SK-N-SH (cell line): ENCODE measurements at regions not wholly inside any gene's neighbourhood (a gene's known extent, or its start where the extent isn't known, plus 50 kb on each side); places are given as distances from the start of the nearest gene placed in this dataset.

Source experiments
- CTCF ChIA-PET: fragments of 300-600, 350-600 bp; formaldehyde crosslinking; extraction: SDS; loops from one replicate; lab custom pipeline; 2021; lab: Yijun Ruan, JAX
- POLR2A ChIA-PET: fragments of 350-600 bp; sonication (Branson Sonifier 250); formaldehyde crosslinking; extraction: SDS; loops from one replicate; lab custom pipeline; 2020; ENCODE audit warnings: antibody characterized with exemption, inconsistent platforms; lab: Yijun Ruan, JAX
- DNase-seq: peaks from one replicate; pipeline ENCODE4 v3.0.0; 2012
- H2AFZ ChIP-seq: fragments of 200-600 bp; sonication (generic); 2 replicates; pipeline ENCODE4 v1.8.1; 2016; ENCODE audit warnings: antibody characterized with exemption, mild to moderate bottlenecking, low read depth
- H3F3A ChIP-seq: fragments of 200-600 bp; sonication (generic); replicated peaks from 2 replicates; pipeline ENCODE3; 2016; ENCODE audit warnings: antibody characterized with exemption, mild to moderate bottlenecking; ENCODE audit not compliant: insufficient read depth
- H3K27ac ChIP-seq, 2 experiments: fragments of 200-500 bp in 1 of 2; fragments of 200-600 bp in 1 of 2; sonication (Bioruptor generic) in 1 of 2; sonication (generic), shearing (Covaris generic) in 1 of 2; 2 replicates each; pipeline versions ENCODE4 v1.5.1 to v1.6.1; 2014 to 2016; ENCODE audit warnings: low read depth in 2 of 2, inconsistent platforms in 1 of 2, low read length in 1 of 2, mild to moderate bottlenecking in 1 of 2, mixed read lengths in 1 of 2
- H3K27me3 ChIP-seq: fragments of 200-600 bp; sonication (generic), shearing (Covaris generic); 2 replicates; pipeline ENCODE4 v1.6.1; 2016; ENCODE audit warnings: mixed run types; ENCODE audit not compliant: insufficient read depth
- H3K36me3 ChIP-seq, 2 experiments: fragments of 200-500 bp in 1 of 2; fragments of 200-600 bp in 1 of 2; sonication (Bioruptor generic) in 1 of 2; sonication (generic) in 1 of 2; replicated peaks in 1 of 2; 2 replicates each; pipeline versions ENCODE3 to v1.5.1; 2014 to 2016; ENCODE audit warnings: low read length in 1 of 2, mild to moderate bottlenecking in 1 of 2; ENCODE audit not compliant: insufficient read depth in 2 of 2, control insufficient read depth in 1 of 2
- H3K4me1 ChIP-seq, 2 experiments: fragments of 200-500 bp in 1 of 2; fragments of 200-600 bp in 1 of 2; sonication (Bioruptor generic) in 1 of 2; sonication (generic), shearing (Covaris generic) in 1 of 2; 2 replicates each; pipeline versions ENCODE4 v1.5.1 to v1.6.1; 2014 to 2016; ENCODE audit warnings: low read depth in 1 of 2, low read length in 1 of 2, mixed run types in 1 of 2; ENCODE audit not compliant: insufficient read depth in 2 of 2, control insufficient read depth in 1 of 2
- H3K4me2 ChIP-seq: fragments of 200-600 bp; sonication (generic), shearing (Covaris generic); 2 replicates; pipeline ENCODE4 v1.6.1; 2017; ENCODE audit warnings: mixed run types
- H3K4me3 ChIP-seq, 2 experiments: fragments of 200-500 bp in 1 of 2; fragments of 200-600 bp in 1 of 2; sonication (Bioruptor generic) in 1 of 2; sonication (generic), shearing (Covaris generic) in 1 of 2; 2 replicates each; pipeline versions ENCODE4 v1.5.1 to v1.8.1; 2014 to 2016; ENCODE audit warnings: low read depth in 2 of 2, inconsistent platforms in 1 of 2, low read length in 1 of 2, mild to moderate bottlenecking in 1 of 2, mixed read lengths in 1 of 2, moderate library complexity in 1 of 2
- H3K79me2 ChIP-seq: fragments of 200-600 bp; sonication (generic); 2 replicates; pipeline ENCODE4 v1.8.1; 2017; ENCODE audit warnings: mild to moderate bottlenecking; ENCODE audit not compliant: insufficient read depth
- H3K9ac ChIP-seq: fragments of 200-600 bp; sonication (generic); 2 replicates; pipeline ENCODE4 v1.6.1; 2017; ENCODE audit warnings: mixed run types
- H3K9me2 ChIP-seq: fragments of 200-600 bp; sonication (generic); 2 replicates; pipeline ENCODE4 v1.6.1; 2017; ENCODE audit warnings: mixed run types
- H3K9me3 ChIP-seq: fragments of 200-600 bp; sonication (generic); 2 replicates; pipeline ENCODE4 v1.6.1; 2017; ENCODE audit warnings: mixed run types, mild to moderate bottlenecking, moderate library complexity
- H4K20me1 ChIP-seq: fragments of 200-600 bp; sonication (generic); 2 replicates; pipeline ENCODE4 v1.6.1; 2017; ENCODE audit warnings: mild to moderate bottlenecking, mixed run types; ENCODE audit not compliant: insufficient read depth
- EP300 ChIP-seq, 2 experiments: IDR thresholded peaks; 2 replicates each; pipeline versions ENCODE4 v1.4.0 to v1.6.1; 2012; ENCODE audit warnings: borderline replicate concordance in 1 of 2, low read depth in 1 of 2, low read length in 1 of 2
- FOXJ3 ChIP-seq: sonication (generic); formaldehyde crosslinking; IDR thresholded peaks from 2 replicates; pipeline ENCODE4 v1.5.1; 2020; ENCODE audit warnings: mild to moderate bottlenecking, missing genetic modification reagents
- FOXM1 ChIP-seq: IDR thresholded peaks from 2 replicates; pipeline ENCODE4 v1.4.0; 2012; ENCODE audit warnings: low read depth, mild to moderate bottlenecking
- GABPA ChIP-seq: IDR thresholded peaks from 2 replicates; pipeline ENCODE4 v1.4.0; 2012; ENCODE audit warnings: low read depth, mild to moderate bottlenecking
- GATA2 ChIP-seq: sonication (generic); formaldehyde crosslinking; IDR thresholded peaks from 2 replicates; pipeline ENCODE4 v1.5.0; 2020; ENCODE audit warnings: mild to moderate bottlenecking, missing genetic modification reagents
- JUND ChIP-seq: IDR thresholded peaks from 2 replicates; pipeline ENCODE4 v1.4.0; 2012
- MAX ChIP-seq: IDR thresholded peaks from 2 replicates; pipeline ENCODE4 v1.4.0; 2012; ENCODE audit warnings: low read depth
- MEF2A ChIP-seq: IDR thresholded peaks from 2 replicates; pipeline ENCODE4 v1.4.0; 2012; ENCODE audit warnings: low read depth, borderline replicate concordance
- MXI1 ChIP-seq: IDR thresholded peaks from 2 replicates; pipeline ENCODE4 v1.6.1; 2012; ENCODE audit warnings: mild to moderate bottlenecking, low read depth, low read length, improper control_type of control experiment
- NFIC ChIP-seq: IDR thresholded peaks from 2 replicates; pipeline ENCODE4 v1.4.0; 2012; ENCODE audit warnings: borderline replicate concordance
- NRF1 ChIP-seq: IDR thresholded peaks from 2 replicates; pipeline ENCODE4 v1.6.1; 2012; ENCODE audit warnings: low read depth, mild to moderate bottlenecking, low read length
- RAD21 ChIP-seq: IDR thresholded peaks from 2 replicates; pipeline ENCODE4 v1.6.1; 2012; ENCODE audit warnings: mild to moderate bottlenecking, low read length
- RCOR1 ChIP-seq: fragments of 150-350 bp; IDR thresholded peaks from 2 replicates; pipeline ENCODE4 v1.6.1; 2017; ENCODE audit warnings: antibody characterized with exemption, low read length
- RFX5 ChIP-seq: IDR thresholded peaks from 2 replicates; pipeline ENCODE4 v1.6.1; 2012; ENCODE audit warnings: mild to moderate bottlenecking, improper control_type of control experiment, low read length
- RXRA ChIP-seq: IDR thresholded peaks from 2 replicates; pipeline ENCODE4 v1.4.0; 2012; ENCODE audit warnings: low read depth, mild to moderate bottlenecking, borderline replicate concordance
- SMC3 ChIP-seq: IDR thresholded peaks from 2 replicates; pipeline ENCODE4 v1.6.1; 2012; ENCODE audit warnings: low read depth, low read length, improper control_type of control experiment
- TCF12 ChIP-seq: IDR thresholded peaks from 2 replicates; pipeline ENCODE4 v1.4.0; 2012
- TEAD4 ChIP-seq: IDR thresholded peaks from 2 replicates; pipeline ENCODE4 v1.4.0; 2012; ENCODE audit warnings: mild to moderate bottlenecking, borderline replicate concordance; ENCODE audit not compliant: insufficient read depth
- YY1 ChIP-seq: IDR thresholded peaks from 2 replicates; pipeline ENCODE4 v1.4.0; 2012; ENCODE audit warnings: low read depth, mild to moderate bottlenecking
- ZBTB33 ChIP-seq: IDR thresholded peaks from 2 replicates; pipeline ENCODE4 v1.4.0; 2012; ENCODE audit warnings: low read depth, borderline replicate concordance
- WGBS: methylation state at CpG from one replicate; pipeline ENCODE4 v1.1.6; 2017; ENCODE audit warnings: low lambda C conversion rate; 5-methylcytosine and 5-hydroxymethylcytosine counted together

- TF ChIP-seq NRF1 (no peak), GABPA (no peak), MEF2A (peak; percentile 86), GATA2 (no peak), RFX5 (no peak), EP300 (IDR thresholded peaks at IDR 0.05; ENCODE audit: borderline replicate concordance in 1 of 2, low read depth in 1 of 2, low read length in 1 of 2) (peak in 1 of 2 experiments; percentile 92; a peak in 2 of 4 replicates), MXI1 (no peak), TCF12 (peak; percentile 89), NFIC (peak; percentile 88), YY1 (no peak), TEAD4 (peak; percentile 94), JUND (peak; percentile 95), FOXM1 (peak; percentile 78; the same call in 1 of the 2 replicates), MAX (peak; percentile 54)
Measured at GRCh38 chr18:8946066-8946838, 156.2 kb upstream of the NDUFV2 start (continued).

GRCh38 chr18:8947566-8947965, 154.9 kb upstream of the NDUFV2 start:
- no peak overlapping the region for H3K4me3 ChIP-seq
- CTCF ChIA-PET: interaction anchor here (2.2 to 2.9 kb wide), 2 partner anchors 41 to 251 kb away, joined by 7 to 9 read pairs; no protein-coding TSS in a partner anchor
- no peak overlapping the region for H2AFZ ChIP-seq
- H3K4me2 ChIP-seq: 0 out of 2 replicates have a peak overlapping the region, but pooled peaks have one; percentile 94
- H3K4me1 ChIP-seq: peaks cover 16 to 39% of the 10 kb centered on the region in 2 experiments
- no peak overlapping the region; the same call in 1 of the 2 replicates for H3K9ac ChIP-seq
- no peaks in the 10 kb centered on the region for H3K9me2 ChIP-seq
- H3K79me2 ChIP-seq: no peaks in the 10 kb centered on the region
- H3K27ac ChIP-seq: peak overlapping the region; percentile 69 to 94; a peak in 3 of 4 replicates
- POLR2A ChIA-PET: no interaction called here
- H3K9me3 ChIP-seq: no peaks in the 10 kb centered on the region; the same call in 1 of the 2 replicates
- no peaks in the 10 kb centered on the region for H3K36me3 ChIP-seq
- TF ChIP-seq TCF12 (0 out of 2 replicates have a peak, but pooled peaks have one; percentile 8), NRF1 (no peak), NFIC (peak; percentile 44; the same call in 1 of the 2 replicates), EP300 (IDR thresholded peaks at IDR 0.05; ENCODE audit: borderline replicate concordance in 1 of 2, low read depth in 1 of 2, low read length in 1 of 2) (peak in 1 of 2 experiments; percentile 13; a peak in 1 of 4 replicates)
- no peaks in the 10 kb centered on the region for H3K27me3 ChIP-seq
- 56% methylated on average over 6 of the region's 6 CpGs for WGBS
- peaks cover 52% of the 10 kb centered on the region for H3F3A ChIP-seq
- H4K20me1 ChIP-seq: no peaks in the 10 kb centered on the region
- no peak for DNase-seq

GRCh38 chr18:8948011-8948410, 154.5 kb upstream of the NDUFV2 start:
- TF ChIP-seq ZBTB33 (no peak), FOXJ3 (CRISPR knock-in tag) (no peak), FOXM1 (no peak), SMC3 (no peak), GATA2 (no peak), NRF1 (no peak), RAD21 (no peak), TCF12 (no peak), RCOR1 (no peak), YY1 (no peak), MXI1 (no peak), RXRA (no peak)
- DNase-seq: no peak
- Histone ChIP-seq H3F3A (peaks cover 52% of the 10 kb centered on the region), H3K36me3 (no peaks in the 10 kb centered on the region), H3K27ac (peak overlapping the region; percentile 69 to 94), H3K9me3 (no peaks in the 10 kb centered on the region; the same call in 1 of the 2 replicates), H3K4me3 (peak overlapping the region in 1 of 2 experiments; percentile 51; a peak in 3 of 4 replicates), H3K9ac (peak overlapping the region; percentile 82), H3K9me2 (no peaks in the 10 kb centered on the region), H3K4me1 (peaks cover 14 to 39% of the 10 kb centered on the region in 2 experiments), H3K4me2 (peak overlapping the region; percentile 94), H3K27me3 (no peaks in the 10 kb centered on the region), H3K79me2 (no peaks in the 10 kb centered on the region), H4K20me1 (no peaks in the 10 kb centered on the region), H2AFZ (0 out of 2 replicates have a peak overlapping the region, but pooled peaks have one; percentile 87)
- 84% methylated on average over 6 of the region's 6 CpGs for WGBS
- CTCF ChIA-PET: interaction anchor here (2.2 to 2.9 kb wide), 2 partner anchors 40 to 252 kb away, joined by 7 to 9 read pairs; no protein-coding TSS in a partner anchor
- POLR2A ChIA-PET: no interaction called here
